ENCODE measurements at regions not wholly inside any gene's neighbourhood (a gene's known extent, or its start where the extent isn't known, plus 50 kb on each side); places are given as distances from the start of the nearest gene placed in this dataset.

- TF ChIP-seq, protein P1, sequence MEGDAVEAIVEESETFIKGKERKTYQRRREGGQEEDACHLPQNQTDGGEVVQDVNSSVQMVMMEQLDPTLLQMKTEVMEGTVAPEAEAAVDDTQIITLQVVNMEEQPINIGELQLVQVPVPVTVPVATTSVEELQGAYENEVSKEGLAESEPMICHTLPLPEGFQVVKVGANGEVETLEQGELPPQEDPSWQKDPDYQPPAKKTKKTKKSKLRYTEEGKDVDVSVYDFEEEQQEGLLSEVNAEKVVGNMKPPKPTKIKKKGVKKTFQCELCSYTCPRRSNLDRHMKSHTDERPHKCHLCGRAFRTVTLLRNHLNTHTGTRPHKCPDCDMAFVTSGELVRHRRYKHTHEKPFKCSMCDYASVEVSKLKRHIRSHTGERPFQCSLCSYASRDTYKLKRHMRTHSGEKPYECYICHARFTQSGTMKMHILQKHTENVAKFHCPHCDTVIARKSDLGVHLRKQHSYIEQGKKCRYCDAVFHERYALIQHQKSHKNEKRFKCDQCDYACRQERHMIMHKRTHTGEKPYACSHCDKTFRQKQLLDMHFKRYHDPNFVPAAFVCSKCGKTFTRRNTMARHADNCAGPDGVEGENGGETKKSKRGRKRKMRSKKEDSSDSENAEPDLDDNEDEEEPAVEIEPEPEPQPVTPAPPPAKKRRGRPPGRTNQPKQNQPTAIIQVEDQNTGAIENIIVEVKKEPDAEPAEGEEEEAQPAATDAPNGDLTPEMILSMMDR (IDR thresholded peaks at IDR 0.05): no peak
- TF ChIP-seq POLR2A (IDR thresholded peaks at IDR 0.05): no peak
Measured at GRCh38 chr22:22158965-22159364, 85.6 kb upstream of the VPREB1 start.
